ENCODE measurements at regions not wholly inside any gene's neighbourhood (a gene's known extent, or its start where the extent isn't known, plus 50 kb on each side); places are given as distances from the start of the nearest gene placed in this dataset.

DNA sequence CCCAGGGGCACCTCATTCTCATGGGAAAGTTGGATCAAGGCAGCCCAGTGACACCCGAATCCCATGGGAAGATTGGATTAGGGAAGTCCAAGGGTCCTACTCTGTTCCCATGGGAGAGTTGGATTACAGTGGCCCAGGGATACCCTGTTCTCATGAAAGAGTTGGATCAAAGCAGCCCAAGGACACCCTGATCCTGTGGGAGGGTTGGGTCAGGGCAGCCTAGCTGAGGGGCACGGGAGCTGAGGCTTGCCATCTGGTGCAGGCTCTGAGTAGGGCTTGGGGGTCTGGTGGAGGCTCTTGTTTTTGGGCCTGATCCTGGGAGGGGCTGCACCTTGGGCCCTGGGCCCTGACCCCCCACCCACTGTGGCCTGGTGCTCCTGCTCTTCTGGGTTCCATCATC, 87.1 kb downstream of the ACKR3 start:
- Histone ChIP-seq H3K4me3 (replicated peaks in 1 of 4; ENCODE audit: control extremely low read depth in 1 of 4, insufficient read depth in 1 of 4, low read depth in 3 of 4, low read length in 4 of 4) (no peak overlapping the region), H3K4me1 (ENCODE audit: control insufficient read depth, extremely low read depth, insufficient read depth, low read length) (peaks cover 5% of the 10 kb centered on the region), H4K20me1 (ENCODE audit: control insufficient read depth, extremely low read depth, insufficient read depth, low read length) (no peaks in the 10 kb centered on the region), H2AFZ (ENCODE audit: low read length) (no peak overlapping the region), H3K27me3 (ENCODE audit: control insufficient read depth, insufficient read depth, low read length) (peaks cover 2% of the 10 kb centered on the region), H3K9me3 (ENCODE audit: control insufficient read depth, insufficient read depth, low read depth, low read length) (no peaks in the 10 kb centered on the region), H3K9ac (ENCODE audit: insufficient read depth, low read length) (no peak overlapping the region), H3K27ac (ENCODE audit: insufficient read depth, low read length) (no peak overlapping the region), H3K4me2 (ENCODE audit: extremely low read depth, insufficient read depth, low read length) (no peak overlapping the region), H3K79me2 (ENCODE audit: control insufficient read depth, insufficient read depth, low read length) (no peaks in the 10 kb centered on the region), H3K36me3 (ENCODE audit: control insufficient read depth, insufficient read depth, low read length) (no peaks in the 10 kb centered on the region)
- TF ChIP-seq EZH2 (IDR thresholded peaks at IDR 0.05; ENCODE audit: low read length, missing control alignments), result no peak
- TF ChIP-seq, protein P1, sequence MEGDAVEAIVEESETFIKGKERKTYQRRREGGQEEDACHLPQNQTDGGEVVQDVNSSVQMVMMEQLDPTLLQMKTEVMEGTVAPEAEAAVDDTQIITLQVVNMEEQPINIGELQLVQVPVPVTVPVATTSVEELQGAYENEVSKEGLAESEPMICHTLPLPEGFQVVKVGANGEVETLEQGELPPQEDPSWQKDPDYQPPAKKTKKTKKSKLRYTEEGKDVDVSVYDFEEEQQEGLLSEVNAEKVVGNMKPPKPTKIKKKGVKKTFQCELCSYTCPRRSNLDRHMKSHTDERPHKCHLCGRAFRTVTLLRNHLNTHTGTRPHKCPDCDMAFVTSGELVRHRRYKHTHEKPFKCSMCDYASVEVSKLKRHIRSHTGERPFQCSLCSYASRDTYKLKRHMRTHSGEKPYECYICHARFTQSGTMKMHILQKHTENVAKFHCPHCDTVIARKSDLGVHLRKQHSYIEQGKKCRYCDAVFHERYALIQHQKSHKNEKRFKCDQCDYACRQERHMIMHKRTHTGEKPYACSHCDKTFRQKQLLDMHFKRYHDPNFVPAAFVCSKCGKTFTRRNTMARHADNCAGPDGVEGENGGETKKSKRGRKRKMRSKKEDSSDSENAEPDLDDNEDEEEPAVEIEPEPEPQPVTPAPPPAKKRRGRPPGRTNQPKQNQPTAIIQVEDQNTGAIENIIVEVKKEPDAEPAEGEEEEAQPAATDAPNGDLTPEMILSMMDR (conservative IDR thresholded peaks at IDR 0.05 in 1 of 2, IDR thresholded peaks at IDR 0.05 in 1 of 2; ENCODE audit: low read depth in 1 of 2, low read length in 2 of 2), result no peak
- DNase-seq (ENCODE audit: low read depth in 2 of 2), result no peak

GRCh38 chr2:236657215-236657614, 87.6 kb downstream of the ACKR3 start:
- Histone ChIP-seq H3K9ac (ENCODE audit: insufficient read depth, low read length) (no peak overlapping the region), H3K27ac (ENCODE audit: insufficient read depth, low read length) (no peak overlapping the region), H2AFZ (ENCODE audit: low read length) (no peak overlapping the region), H3K27me3 (ENCODE audit: control insufficient read depth, insufficient read depth, low read length) (peaks cover 2% of the 10 kb centered on the region), H3K4me2 (ENCODE audit: extremely low read depth, insufficient read depth, low read length) (no peak overlapping the region), H3K9me3 (ENCODE audit: control insufficient read depth, insufficient read depth, low read depth, low read length) (no peaks in the 10 kb centered on the region), H3K36me3 (ENCODE audit: control insufficient read depth, insufficient read depth, low read length) (no peaks in the 10 kb centered on the region), H3K79me2 (ENCODE audit: control insufficient read depth, insufficient read depth, low read length) (no peaks in the 10 kb centered on the region), H3K4me1 (ENCODE audit: control insufficient read depth, extremely low read depth, insufficient read depth, low read length) (peaks cover 5% of the 10 kb centered on the region), H3K4me3 (replicated peaks in 1 of 4; ENCODE audit: control extremely low read depth in 1 of 4, insufficient read depth in 1 of 4, low read depth in 3 of 4, low read length in 4 of 4) (no peak overlapping the region), H4K20me1 (ENCODE audit: control insufficient read depth, extremely low read depth, insufficient read depth, low read length) (no peaks in the 10 kb centered on the region)
- no peak for TF ChIP-seq EZH2 (IDR thresholded peaks at IDR 0.05; ENCODE audit: low read length, missing control alignments)
- TF ChIP-seq, protein P1 (conservative IDR thresholded peaks at IDR 0.05 in 1 of 2, IDR thresholded peaks at IDR 0.05 in 1 of 2; ENCODE audit: low read depth in 1 of 2, low read length in 2 of 2), result no peak
- no peak for DNase-seq (ENCODE audit: low read depth in 2 of 2)

DNA sequence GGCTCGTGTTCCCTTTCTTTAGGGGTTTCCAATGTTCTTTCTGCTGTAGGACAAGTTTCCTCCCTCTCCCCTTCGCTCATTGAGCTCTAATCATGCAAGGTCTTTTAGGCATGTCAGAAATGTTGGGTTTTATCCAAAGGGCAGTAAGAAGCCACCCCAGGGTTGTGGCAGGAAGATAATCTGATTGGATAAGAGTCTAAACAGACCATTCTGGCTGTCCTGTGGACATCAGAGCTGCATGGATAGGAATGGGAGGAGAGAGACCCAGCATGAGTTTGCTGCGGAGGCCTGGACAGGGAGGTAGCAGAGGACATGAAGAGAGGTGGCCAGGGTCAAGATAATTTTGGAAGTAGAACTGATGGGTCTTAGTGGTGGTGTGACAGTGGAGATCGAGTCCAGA, 88.2 kb downstream of the ACKR3 start:
- H4K20me1 ChIP-seq (ENCODE audit: control insufficient read depth, extremely low read depth, insufficient read depth, low read length), result no peaks in the 10 kb centered on the region
- no peaks in the 10 kb centered on the region for H3K9me3 ChIP-seq (ENCODE audit: control insufficient read depth, insufficient read depth, low read depth, low read length)
- H3K36me3 ChIP-seq (ENCODE audit: control insufficient read depth, insufficient read depth, low read length), result no peaks in the 10 kb centered on the region
- H3K4me1 ChIP-seq (ENCODE audit: control insufficient read depth, extremely low read depth, insufficient read depth, low read length), result peaks cover 7% of the 10 kb centered on the region
- H3K9ac ChIP-seq (ENCODE audit: insufficient read depth, low read length), result no peak overlapping the region
- H3K4me2 ChIP-seq (ENCODE audit: extremely low read depth, insufficient read depth, low read length), result no peak overlapping the region
- DNase-seq (ENCODE audit: low read depth in 2 of 2), result peak in 1 of 2 donors; percentile 40
- H3K4me3 ChIP-seq (replicated peaks in 1 of 4; ENCODE audit: control extremely low read depth in 1 of 4, insufficient read depth in 1 of 4, low read depth in 3 of 4, low read length in 4 of 4), result no peak overlapping the region
- no peak for TF ChIP-seq EZH2 (IDR thresholded peaks at IDR 0.05; ENCODE audit: low read length, missing control alignments)
- TF ChIP-seq, protein P1 (conservative IDR thresholded peaks at IDR 0.05 in 1 of 2, IDR thresholded peaks at IDR 0.05 in 1 of 2; ENCODE audit: low read depth in 1 of 2, low read length in 2 of 2), result no peak
- H2AFZ ChIP-seq (ENCODE audit: low read length), result no peak overlapping the region
- H3K27me3 ChIP-seq (ENCODE audit: control insufficient read depth, insufficient read depth, low read length), result peaks cover 2% of the 10 kb centered on the region
- H3K79me2 ChIP-seq (ENCODE audit: control insufficient read depth, insufficient read depth, low read length), result no peaks in the 10 kb centered on the region
- H3K27ac ChIP-seq (ENCODE audit: insufficient read depth, low read length), result no peak overlapping the region

All from fibroblast of lung (primary cell).